HG02870 (cell line): ENCODE measurements at regions not wholly inside any gene's neighbourhood (a gene's known extent, or its start where the extent isn't known, plus 50 kb on each side); places are given as distances from the start of the nearest gene placed in this dataset.

Experiments
- ATAC-seq: cut with Tn5 transposase; IDR thresholded peaks from one replicate; pipeline ENCODE4 v1.9.1; 2021; ENCODE audit warnings: mild to moderate bottlenecking, moderate library complexity; ENCODE audit not compliant: unreplicated experiment

- ATAC-seq = no peak
These were observed 288.1 kb upstream of the MAP3K7 start for GRCh38 chr6:90874931-90875330.

GRCh38 chr6:90872981-90873380, 286.1 kb upstream of the MAP3K7 start:
- ATAC-seq = no peak

GRCh38 chr6:90870561-90870960, 283.7 kb upstream of the MAP3K7 start:
- no peak for ATAC-seq

- ATAC-seq = no peak
These were observed 281.8 kb upstream of the MAP3K7 start for GRCh38 chr6:90868656-90869055.

- no peak for ATAC-seq
These were observed 281.4 kb upstream of the MAP3K7 start for GRCh38 chr6:90868256-90868655.

GRCh38 chr6:90865513-90865912, 278.6 kb upstream of the MAP3K7 start:
- ATAC-seq = no peak

GRCh38 chr6:90863043-90863442, 276.2 kb upstream of the MAP3K7 start:
- no peak for ATAC-seq

GRCh38 chr6:90860822-90861601, 274.1 kb upstream of the MAP3K7 start:
- no peak for ATAC-seq

GRCh38 chr6:90859612-90860011, 272.7 kb upstream of the MAP3K7 start:
- no peak for ATAC-seq

GRCh38 chr6:90859056-90859455, 272.2 kb upstream of the MAP3K7 start:
- no peak for ATAC-seq

GRCh38 chr6:90849686-90850085, 262.8 kb upstream of the MAP3K7 start:
- no peak for ATAC-seq

- no peak for ATAC-seq
These were observed 260.0 kb upstream of the MAP3K7 start for GRCh38 chr6:90846824-90847223.

GRCh38 chr6:90835596-90836212, 248.8 kb upstream of the MAP3K7 start:
- ATAC-seq = no peak

GRCh38 chr6:90829311-90829710, 242.4 kb upstream of the MAP3K7 start:
- no peak for ATAC-seq

GRCh38 chr6:90820436-90820835, 233.6 kb upstream of the MAP3K7 start:
- ATAC-seq = no peak

- ATAC-seq = no peak
These were observed 232.6 kb upstream of the MAP3K7 start for GRCh38 chr6:90819483-90819882.

- ATAC-seq = no peak
These were observed 231.3 kb upstream of the MAP3K7 start for GRCh38 chr6:90818163-90818562.

- ATAC-seq = no peak
These were observed 229.9 kb upstream of the MAP3K7 start for GRCh38 chr6:90816764-90817163.

GRCh38 chr6:90811596-90812226, 224.8 kb upstream of the MAP3K7 start:
- no peak for ATAC-seq

GRCh38 chr6:90809035-90809434, 222.2 kb upstream of the MAP3K7 start:
- ATAC-seq = no peak

GRCh38 chr6:90807791-90808701, 221.2 kb upstream of the MAP3K7 start:
- no peak for ATAC-seq
